H1 (cell line): ENCODE measurements at regions not wholly inside any gene's neighbourhood (a gene's known extent, or its start where the extent isn't known, plus 50 kb on each side); places are given as distances from the start of the nearest gene placed in this dataset.

Experiments
- CBX8 ChIP-seq: fragments of 300-800, 300-1000 bp; sonication (generic); IDR thresholded peaks from 2 replicates; pipeline ENCODE4 v1.7.1; 2016; ENCODE audit warnings: low read depth, low read length, borderline replicate concordance
- CREB1 ChIP-seq: IDR thresholded peaks from 2 replicates; pipeline ENCODE4 v1.6.1; 2012; ENCODE audit warnings: inconsistent platforms
- EZH2 ChIP-seq: fragments of 200-600 bp; sonication (generic); IDR thresholded peaks from 2 replicates; pipeline ENCODE4 v1.7.1; 2012; ENCODE audit warnings: low read depth, mild to moderate bottlenecking, moderate library complexity, low read length, inconsistent platforms; ENCODE audit not compliant: severe bottlenecking
- GABPA ChIP-seq: IDR thresholded peaks from 2 replicates; pipeline ENCODE4 v1.6.1; 2011; ENCODE audit warnings: mild to moderate bottlenecking, low read length, moderate library complexity, borderline replicate concordance; ENCODE audit not compliant: insufficient read depth
- MAFK ChIP-seq: IDR thresholded peaks from 2 replicates; pipeline ENCODE4 v1.6.1; 2012; ENCODE audit warnings: low read depth, mild to moderate bottlenecking, improper control_type of control experiment, low read length
- POLR2A ChIP-seq, 2 experiments: IDR thresholded peaks; 1 replicate in 1 of 2; 2 replicates in 1 of 2; pipeline ENCODE4 v1.6.1; 2011; ENCODE audit warnings: low read depth in 2 of 2, low read length in 2 of 2, mild to moderate bottlenecking in 2 of 2; ENCODE audit errors: control extremely low read depth in 1 of 2
- POLR2AphosphoS5 ChIP-seq: IDR thresholded peaks from 2 replicates; pipeline ENCODE4 v1.6.1; 2011; ENCODE audit warnings: low read depth, low read length
- TF ChIP-seq, protein P1 (sequence below), 3 experiments: IDR thresholded peaks; 1 replicate in 2 of 3; 2 replicates in 1 of 3; pipeline versions ENCODE4 v1.5.1 to v1.6.1; 2011; ENCODE audit warnings: low read length in 3 of 3, mild to moderate bottlenecking in 3 of 3, inconsistent platforms in 2 of 3, low read depth in 1 of 3, moderate library complexity in 1 of 3; ENCODE audit not compliant: insufficient read depth in 1 of 3; ENCODE audit errors: control extremely low read depth in 1 of 3
- TF ChIP-seq, protein P2 (sequence below): IDR thresholded peaks from 2 replicates; pipeline ENCODE4 v1.6.1; 2012; ENCODE audit warnings: inconsistent platforms

DNA sequence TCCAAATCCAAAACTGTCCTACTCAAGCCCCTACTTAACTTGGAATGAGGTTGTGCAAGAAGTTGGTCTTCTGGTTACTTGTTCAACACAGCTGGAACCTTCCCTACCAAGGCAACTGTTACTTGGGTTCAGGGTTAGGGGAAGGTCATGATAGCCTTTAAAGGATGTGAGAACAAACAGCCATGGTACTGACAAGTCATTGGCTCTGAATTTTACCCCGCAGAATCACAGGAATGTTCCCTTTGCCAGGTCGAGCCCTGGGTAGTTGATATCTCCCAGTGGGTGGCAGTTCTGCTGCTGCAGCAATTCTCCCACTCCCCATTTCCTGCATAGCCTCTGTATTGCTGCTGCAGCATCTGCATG is 396.1 kb upstream of the MPDZ start:
- no peak for TF ChIP-seq EZH2
- no peak for TF ChIP-seq CREB1
- TF ChIP-seq, protein P1, sequence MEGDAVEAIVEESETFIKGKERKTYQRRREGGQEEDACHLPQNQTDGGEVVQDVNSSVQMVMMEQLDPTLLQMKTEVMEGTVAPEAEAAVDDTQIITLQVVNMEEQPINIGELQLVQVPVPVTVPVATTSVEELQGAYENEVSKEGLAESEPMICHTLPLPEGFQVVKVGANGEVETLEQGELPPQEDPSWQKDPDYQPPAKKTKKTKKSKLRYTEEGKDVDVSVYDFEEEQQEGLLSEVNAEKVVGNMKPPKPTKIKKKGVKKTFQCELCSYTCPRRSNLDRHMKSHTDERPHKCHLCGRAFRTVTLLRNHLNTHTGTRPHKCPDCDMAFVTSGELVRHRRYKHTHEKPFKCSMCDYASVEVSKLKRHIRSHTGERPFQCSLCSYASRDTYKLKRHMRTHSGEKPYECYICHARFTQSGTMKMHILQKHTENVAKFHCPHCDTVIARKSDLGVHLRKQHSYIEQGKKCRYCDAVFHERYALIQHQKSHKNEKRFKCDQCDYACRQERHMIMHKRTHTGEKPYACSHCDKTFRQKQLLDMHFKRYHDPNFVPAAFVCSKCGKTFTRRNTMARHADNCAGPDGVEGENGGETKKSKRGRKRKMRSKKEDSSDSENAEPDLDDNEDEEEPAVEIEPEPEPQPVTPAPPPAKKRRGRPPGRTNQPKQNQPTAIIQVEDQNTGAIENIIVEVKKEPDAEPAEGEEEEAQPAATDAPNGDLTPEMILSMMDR (IDR thresholded peaks at IDR 0.05; ENCODE audit: control extremely low read depth in 1 of 3, insufficient read depth in 1 of 3, low read depth in 1 of 3, low read length in 3 of 3), result no peak
- TF ChIP-seq, protein P2, sequence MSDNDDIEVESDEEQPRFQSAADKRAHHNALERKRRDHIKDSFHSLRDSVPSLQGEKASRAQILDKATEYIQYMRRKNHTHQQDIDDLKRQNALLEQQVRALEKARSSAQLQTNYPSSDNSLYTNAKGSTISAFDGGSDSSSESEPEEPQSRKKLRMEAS, result no peak
- no peak for TF ChIP-seq MAFK
- TF ChIP-seq GABPA, result no peak
- TF ChIP-seq POLR2AphosphoS5, result no peak
- TF ChIP-seq POLR2A (IDR thresholded peaks at IDR 0.05; ENCODE audit: control extremely low read depth in 1 of 2, low read depth in 2 of 2, low read length in 2 of 2), result no peak
- no peak for TF ChIP-seq CBX8
